Activated CD8-positive, alpha-beta T cell treated with anti-CD3 and anti-CD28 coated beads for 36 hours (primary cell): ENCODE measurements at regions not wholly inside any gene's neighbourhood (a gene's known extent, or its start where the extent isn't known, plus 50 kb on each side); places are given as distances from the start of the nearest gene placed in this dataset.
"Not testable (repeated sequence)": the region's sequence is repeated elsewhere in the genome, so short reads cannot be mapped to it uniquely, and the experiment has no call there.

Source experiments
- ATAC-seq: fragments of 200-7000 bp; cut with Tn5 transposase; one replicate; pipeline ENCODE4 v1.10.0; 2021; ENCODE audit warnings: mild to moderate bottlenecking, moderate library complexity
- CTCF ChIA-PET: fragments of 350-600 bp; sonication (Branson Sonifier 250); formaldehyde crosslinking; loops from one replicate; lab custom pipeline; 2021; ENCODE audit warnings: antibody characterized with exemption; lab: Charles Lee
- POLR2A ChIA-PET: fragments of 350-600 bp; sonication (Branson Sonifier 250); formaldehyde crosslinking; loops from one replicate; lab custom pipeline; 2021; ENCODE audit warnings: antibody characterized with exemption; lab: Charles Lee
- DNase-seq: peaks from one replicate; pipeline ENCODE4 v3.0.0-alpha.2; 2020
- H3K27ac Mint-ChIP-seq: one replicate; pipeline ENCODE4 v1.8.0; 2021; ENCODE audit warnings: mild to moderate bottlenecking, mixed read lengths
- H3K27me3 Mint-ChIP-seq: one replicate; pipeline ENCODE4 v1.8.0; 2021; ENCODE audit warnings: mixed read lengths
- H3K36me3 Mint-ChIP-seq: one replicate; pipeline ENCODE4 v1.8.0; 2021; ENCODE audit warnings: low read depth, mixed read lengths
- H3K4me1 Mint-ChIP-seq: one replicate; pipeline ENCODE4 v1.8.0; 2021; ENCODE audit warnings: low read depth, mixed read lengths
- H3K4me3 Mint-ChIP-seq: one replicate; pipeline ENCODE4 v1.8.0; 2021; ENCODE audit warnings: mild to moderate bottlenecking, moderate library complexity, mixed read lengths
- H3K9me3 Mint-ChIP-seq: one replicate; pipeline ENCODE4 v1.8.0; 2021; ENCODE audit warnings: mixed read lengths
- intact Hi-C: fragments of 100-400 bp; cut with micrococcal nuclease; formaldehyde crosslinking; loops from one replicate; pipeline ENCODE4 v1.10.0; 2022
- TF ChIP-seq, protein P1 (sequence below): fragments of 200-600 bp; IDR thresholded peaks from one replicate; pipeline ENCODE4 v1.8.0; 2022; ENCODE audit warnings: antibody characterized with exemption, mild to moderate bottlenecking

DNA sequence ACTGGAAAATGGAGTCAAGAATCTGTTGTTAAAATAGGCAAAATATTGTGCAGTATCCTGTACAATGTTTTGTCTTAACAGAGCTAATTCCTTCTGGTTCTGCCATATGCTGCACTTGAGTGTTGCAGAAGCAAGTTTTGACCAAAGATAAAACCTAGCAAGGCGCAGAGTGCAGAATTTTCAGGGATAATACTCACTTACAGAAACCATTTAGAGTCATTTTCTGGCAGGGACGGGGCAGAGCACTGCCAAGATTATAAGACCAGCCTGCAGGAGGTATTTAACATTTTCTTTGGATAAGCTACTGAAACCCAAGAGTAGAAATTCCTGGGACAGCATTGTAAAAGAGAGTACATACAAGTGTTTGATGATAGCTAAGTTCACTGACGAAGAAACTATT is 159.5 kb upstream of the EDNRB start:
- ATAC-seq: no peak
- peaks cover 6% of the 10 kb centered on the region for H3K9me3 Mint-ChIP-seq
- ChIA-PET CTCF (no interaction called here), POLR2A (no interaction called here)
- TF ChIP-seq, protein P1, sequence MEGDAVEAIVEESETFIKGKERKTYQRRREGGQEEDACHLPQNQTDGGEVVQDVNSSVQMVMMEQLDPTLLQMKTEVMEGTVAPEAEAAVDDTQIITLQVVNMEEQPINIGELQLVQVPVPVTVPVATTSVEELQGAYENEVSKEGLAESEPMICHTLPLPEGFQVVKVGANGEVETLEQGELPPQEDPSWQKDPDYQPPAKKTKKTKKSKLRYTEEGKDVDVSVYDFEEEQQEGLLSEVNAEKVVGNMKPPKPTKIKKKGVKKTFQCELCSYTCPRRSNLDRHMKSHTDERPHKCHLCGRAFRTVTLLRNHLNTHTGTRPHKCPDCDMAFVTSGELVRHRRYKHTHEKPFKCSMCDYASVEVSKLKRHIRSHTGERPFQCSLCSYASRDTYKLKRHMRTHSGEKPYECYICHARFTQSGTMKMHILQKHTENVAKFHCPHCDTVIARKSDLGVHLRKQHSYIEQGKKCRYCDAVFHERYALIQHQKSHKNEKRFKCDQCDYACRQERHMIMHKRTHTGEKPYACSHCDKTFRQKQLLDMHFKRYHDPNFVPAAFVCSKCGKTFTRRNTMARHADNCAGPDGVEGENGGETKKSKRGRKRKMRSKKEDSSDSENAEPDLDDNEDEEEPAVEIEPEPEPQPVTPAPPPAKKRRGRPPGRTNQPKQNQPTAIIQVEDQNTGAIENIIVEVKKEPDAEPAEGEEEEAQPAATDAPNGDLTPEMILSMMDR: no peak
- peaks cover 9% of the 10 kb centered on the region for H3K27me3 Mint-ChIP-seq
- H3K4me1 Mint-ChIP-seq: no peaks in the 10 kb centered on the region
- no peak for DNase-seq
- no peak overlapping the region for H3K27ac Mint-ChIP-seq
- H3K36me3 Mint-ChIP-seq: no peaks in the 10 kb centered on the region
- H3K4me3 Mint-ChIP-seq: no peak overlapping the region
- intact Hi-C loops: no loop called here

DNA sequence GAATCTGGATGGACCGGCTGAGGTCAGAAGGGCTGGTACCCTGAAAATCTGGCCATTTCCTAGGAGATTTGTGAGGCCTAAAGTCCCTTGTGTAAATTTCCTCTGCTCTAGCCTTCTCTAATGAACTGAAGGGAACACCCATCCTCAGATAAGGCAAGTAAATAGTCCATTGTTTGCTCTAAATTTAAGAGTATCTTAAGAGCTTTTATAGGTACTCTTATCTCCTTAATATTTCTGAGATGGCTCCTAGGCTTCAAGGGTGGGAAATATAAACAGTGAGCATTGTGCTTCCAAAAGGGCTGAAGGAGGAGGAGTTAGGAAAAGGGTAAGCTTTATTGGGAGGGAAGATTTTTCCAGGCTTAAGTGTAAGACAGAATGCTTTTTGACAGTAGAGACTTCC is 148.7 kb upstream of the EDNRB start:
- ChIA-PET POLR2A (no interaction called here), CTCF (interaction anchor here (1.0 kb wide), 1 partner anchor 54 kb away, joined by 4 read pairs; no protein-coding TSS in a partner anchor)
- intact Hi-C loops: no loop called here
- H3K27me3 Mint-ChIP-seq: peaks cover 5% of the 10 kb centered on the region
- H3K27ac Mint-ChIP-seq: no peak overlapping the region
- H3K9me3 Mint-ChIP-seq: no peaks in the 10 kb centered on the region
- DNase-seq (no peak), ATAC-seq (no peak)
- H3K4me1 Mint-ChIP-seq: no peaks in the 10 kb centered on the region
- H3K36me3 Mint-ChIP-seq: no peaks in the 10 kb centered on the region
- no peak overlapping the region for H3K4me3 Mint-ChIP-seq
- TF ChIP-seq, protein P1: no peak

DNA sequence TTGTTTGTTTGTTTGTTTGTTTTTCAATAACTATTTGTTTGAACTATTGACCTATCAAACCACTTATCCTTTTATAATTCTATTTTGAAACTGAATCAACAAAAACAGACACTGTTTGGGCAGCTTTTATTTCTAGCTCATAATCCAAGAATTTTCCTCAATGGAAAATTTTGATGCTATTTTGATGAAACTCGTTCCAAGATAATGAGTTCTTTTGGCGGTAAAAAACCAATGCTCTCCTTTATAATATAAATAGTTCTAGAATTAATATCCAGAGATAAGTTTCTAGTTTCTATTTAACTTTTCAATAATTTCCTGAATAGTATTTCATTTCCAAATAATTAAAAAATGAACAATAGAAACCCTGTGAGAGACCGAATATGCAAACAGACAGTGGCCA is 146.5 kb upstream of the EDNRB start:
- H3K36me3 Mint-ChIP-seq: no peaks in the 10 kb centered on the region
- H3K27me3 Mint-ChIP-seq: peaks cover 3% of the 10 kb centered on the region
- H3K27ac Mint-ChIP-seq: no peak overlapping the region
- intact Hi-C loops: no loop called here
- ChIA-PET CTCF (no interaction called here), POLR2A (no interaction called here)
- no peaks in the 10 kb centered on the region for H3K4me1 Mint-ChIP-seq
- TF ChIP-seq, protein P1: no peak
- H3K9me3 Mint-ChIP-seq: no peaks in the 10 kb centered on the region
- no peak for ATAC-seq
- DNase-seq: no peak
- H3K4me3 Mint-ChIP-seq: no peak overlapping the region

DNA sequence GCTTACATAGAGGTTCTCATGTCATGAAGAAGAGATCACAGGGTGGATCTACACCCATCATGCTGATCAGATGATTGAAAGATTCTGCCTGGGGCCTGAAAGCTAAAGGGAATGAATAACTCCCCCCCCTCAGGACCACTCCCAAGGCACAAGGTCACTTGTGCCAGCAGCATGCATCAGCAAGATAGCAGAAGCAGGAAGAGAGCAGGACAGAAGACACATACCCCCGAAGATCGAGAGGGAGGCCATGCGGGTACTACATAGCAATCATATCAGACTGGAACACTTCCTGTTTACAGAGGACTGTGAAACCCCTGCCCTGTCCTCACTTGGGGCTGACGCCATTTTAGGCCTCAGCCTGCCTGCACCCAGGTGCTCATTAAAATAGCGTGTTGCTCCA is 143.2 kb upstream of the EDNRB start:
- no peaks in the 10 kb centered on the region for H3K36me3 Mint-ChIP-seq
- DNase-seq (no peak), ATAC-seq (no peak)
- CTCF ChIA-PET: no interaction called here
- H3K4me1 Mint-ChIP-seq: no peaks in the 10 kb centered on the region
- H3K9me3 Mint-ChIP-seq: peaks cover 6% of the 10 kb centered on the region
- intact Hi-C loops: no loop called here
- no peak overlapping the region for H3K27ac Mint-ChIP-seq
- TF ChIP-seq, protein P1: no peak
- H3K27me3 Mint-ChIP-seq: peaks cover 3% of the 10 kb centered on the region
- no peak overlapping the region for H3K4me3 Mint-ChIP-seq
- POLR2A ChIA-PET: no interaction called here

DNA sequence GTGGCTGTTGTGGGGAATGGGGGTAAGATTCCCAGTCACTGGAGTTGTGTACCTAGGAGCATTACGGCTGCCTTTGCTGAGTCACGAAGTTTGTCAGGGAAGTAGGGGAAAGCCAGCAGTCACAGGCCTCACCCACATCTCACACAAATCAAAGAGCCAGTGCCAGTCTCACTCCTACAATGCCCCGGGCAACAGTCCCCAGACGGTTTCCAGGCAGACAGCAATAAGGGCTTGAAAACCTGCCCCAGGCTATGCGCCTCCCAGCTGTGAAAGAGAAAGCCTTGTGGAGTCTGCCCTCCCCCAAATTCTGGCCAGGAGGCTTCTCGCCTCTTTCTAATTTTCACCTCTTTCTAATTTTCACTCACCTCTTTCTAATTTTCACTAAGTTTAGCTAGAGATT is 142.3 kb upstream of the EDNRB start:
- H3K4me1 Mint-ChIP-seq: no peaks in the 10 kb centered on the region
- H3K9me3 Mint-ChIP-seq: peaks cover 13% of the 10 kb centered on the region
- CTCF ChIA-PET: no interaction called here
- H3K4me3 Mint-ChIP-seq: no peak overlapping the region
- intact Hi-C loops: no loop called here
- TF ChIP-seq, protein P1: no peak
- H3K27ac Mint-ChIP-seq: no peak overlapping the region
- POLR2A ChIA-PET: no interaction called here
- peaks cover 3% of the 10 kb centered on the region for H3K27me3 Mint-ChIP-seq
- no peaks in the 10 kb centered on the region for H3K36me3 Mint-ChIP-seq
- no peak for DNase-seq
- no peak for ATAC-seq

DNA sequence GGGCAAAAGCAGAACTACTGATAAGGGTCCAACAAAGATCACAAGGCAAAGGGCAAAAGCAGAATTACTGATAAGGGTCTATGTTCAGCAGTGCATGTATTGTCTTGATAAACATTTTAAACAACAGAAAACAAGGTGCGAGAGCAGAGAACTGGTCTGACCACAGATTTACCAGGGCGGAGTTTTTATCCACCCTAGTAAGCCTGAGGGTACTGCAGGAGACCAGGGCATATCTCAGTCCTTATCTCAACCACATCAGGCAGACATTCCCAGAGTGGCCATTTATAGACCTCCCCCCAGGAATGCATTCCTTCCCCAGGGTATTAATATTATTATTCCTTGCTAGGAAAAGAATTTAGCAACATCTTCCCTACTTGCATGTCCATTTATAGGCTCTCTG is 138.2 kb upstream of the EDNRB start:
- H3K4me1 Mint-ChIP-seq, DNase-seq, POLR2A ChIA-PET, intact Hi-C loops, H3K36me3 Mint-ChIP-seq, H3K27ac Mint-ChIP-seq, CTCF ChIA-PET, H3K27me3 Mint-ChIP-seq, ATAC-seq, H3K4me3 Mint-ChIP-seq: not testable (repeated sequence)
- peaks cover 13% of the 10 kb centered on the region for H3K9me3 Mint-ChIP-seq
